K562 (cell line): ENCODE measurements at regions not wholly inside any gene's neighbourhood (a gene's known extent, or its start where the extent isn't known, plus 50 kb on each side); places are given as distances from the start of the nearest gene placed in this dataset.

ENCODE experiments used
- ATAC-seq: fragments of 200-7000 bp; cut with Tn5 transposase; 3 replicates; pipeline ENCODE4 v1.9.1; 2020; ENCODE audit warnings: moderate library complexity
- BruUV-seq: library from RNA; stranded (reverse); fragments of 400-500 nt; replicated peaks from 2 replicates; lab custom pipeline; 2021; lab: Mats Ljungman, UMichigan
- CTCF ChIA-PET: fragments of 300-600 bp; formaldehyde crosslinking; extraction: SDS; loops from one replicate; lab custom pipeline; 2021; ENCODE audit warnings: low intra/inter-chr PET ratio; lab: Yijun Ruan, JAX
- POLR2A ChIA-PET: fragments of 300-600, 350-650 bp; sonication (Branson Sonifier 250); formaldehyde crosslinking; extraction: SDS; loops from one replicate; lab custom pipeline; 2021; ENCODE audit warnings: antibody characterized with exemption, inconsistent platforms; lab: Yijun Ruan, JAX
- DNase-seq, 4 experiments: peaks; one replicate each; pipeline versions ENCODE4 v3.0.0 to v3.0.0-alpha.2; 2011 to 2018; ENCODE audit warnings: low spot score in 3 of 4, mixed read lengths in 3 of 4; ENCODE audit errors: extremely low read depth in 1 of 4
- FAIRE-seq: peaks from 2 replicates; lab custom pipeline; 2011; peaks lifted over from hg19 to GRCh38; lab: Jason Lieb, UNC
- H2AFZ ChIP-seq: 2 replicates; pipeline ENCODE4 v1.6.0; 2011; ENCODE audit warnings: low read depth, low read length, control low read depth, inconsistent platforms
- H3K27ac ChIP-seq: fragments of 200-600 bp; 3 replicates; pipeline ENCODE4 v1.8.0; 2011; ENCODE audit warnings: low read depth, mild to moderate bottlenecking, control low read depth, inconsistent platforms, low read length, moderate library complexity, mixed read lengths; ENCODE audit errors: extremely low read depth
- H3K27me3 ChIP-seq, 2 experiments: fragments of 300-600 bp in 1 of 2; 2 replicates in 1 of 2; 3 replicates in 1 of 2; pipeline versions ENCODE4 v1.6.0 to v1.8.0; 2011; ENCODE audit warnings: inconsistent platforms in 2 of 2, low read length in 2 of 2, mild to moderate bottlenecking in 1 of 2, mixed read lengths in 1 of 2, moderate library complexity in 1 of 2; ENCODE audit not compliant: control insufficient read depth in 2 of 2, insufficient read depth in 2 of 2
- H3K36me3 ChIP-seq: fragments of 300-600 bp; 3 replicates; pipeline ENCODE4 v1.8.0; 2011; ENCODE audit warnings: mild to moderate bottlenecking, low read length, inconsistent platforms; ENCODE audit not compliant: control insufficient read depth, insufficient read depth
- H3K4me1 ChIP-seq, 2 experiments: fragments of 200-600 bp in 1 of 2; replicated peaks in 1 of 2; 2 replicates in 1 of 2; 3 replicates in 1 of 2; pipeline versions ENCODE4 v1.5.1 to v1.8.0; 2011; ENCODE audit warnings: inconsistent platforms in 2 of 2, low read length in 2 of 2, mild to moderate bottlenecking in 1 of 2, mixed read lengths in 1 of 2, moderate library complexity in 1 of 2; ENCODE audit not compliant: control insufficient read depth in 2 of 2, insufficient read depth in 2 of 2
- H3K4me2 ChIP-seq: 2 replicates; pipeline ENCODE4 v1.6.1; 2011; ENCODE audit warnings: low read length, control low read depth, inconsistent platforms, mixed read lengths; ENCODE audit not compliant: insufficient read depth
- H3K4me3 ChIP-seq: fragments of 200-600 bp; sonication (generic), shearing (Covaris generic); 2 replicates; pipeline ENCODE4 v1.5.1; 2016; ENCODE audit warnings: control low read depth, inconsistent platforms
- H3K79me2 ChIP-seq: fragments of 200-600 bp; 3 replicates; pipeline ENCODE4 v1.8.0; 2011; ENCODE audit warnings: low read length, inconsistent platforms; ENCODE audit not compliant: control insufficient read depth, insufficient read depth
- H3K9ac ChIP-seq, 2 experiments: 2 replicates each; pipeline versions ENCODE4 v1.6.0 to v1.6.1; 2011; ENCODE audit warnings: low read depth in 2 of 2, low read length in 2 of 2, control low read depth in 1 of 2, inconsistent platforms in 1 of 2, mild to moderate bottlenecking in 1 of 2, mixed read lengths in 1 of 2; ENCODE audit not compliant: insufficient read depth in 1 of 2
- H3K9me1 ChIP-seq: one replicate; pipeline ENCODE4 v1.6.0; 2011; ENCODE audit warnings: inconsistent platforms, mild to moderate bottlenecking, low read length, moderate library complexity; ENCODE audit not compliant: control insufficient read depth, insufficient read depth
- H3K9me3 ChIP-seq: replicated peaks from 2 replicates; pipeline ENCODE4 v1.5.1; 2011; ENCODE audit warnings: low read depth, low read length, inconsistent platforms; ENCODE audit not compliant: control insufficient read depth, insufficient read depth
- H4K20me1 ChIP-seq: replicated peaks from 2 replicates; pipeline ENCODE4 v1.6.1; 2011; ENCODE audit warnings: low read length, inconsistent platforms, mixed read lengths; ENCODE audit not compliant: control insufficient read depth, insufficient read depth
- BRF1 ChIP-seq: IDR thresholded peaks from 3 replicates; pipeline ENCODE4 v1.6.1; 2011; ENCODE audit warnings: borderline replicate concordance, mild to moderate bottlenecking; ENCODE audit not compliant: insufficient read length; ENCODE audit errors: extremely low read depth
- CBFA2T2 ChIP-seq: fragments of 450-650 bp; conservative IDR thresholded peaks from 2 replicates; pipeline ENCODE4 v1.6.1; 2017; ENCODE audit warnings: mild to moderate bottlenecking
- KDM2B ChIP-seq: fragments of 250-450 bp; sonication (Bioruptor Pico); IDR thresholded peaks from 2 replicates; pipeline ENCODE4 v1.8.0; 2021; ENCODE audit warnings: mild to moderate bottlenecking, moderate library complexity
- POLR2B ChIP-seq: fragments of 450-650 bp; IDR thresholded peaks from 2 replicates; pipeline ENCODE4 v1.6.1; 2018; ENCODE audit warnings: low read depth; ENCODE audit not compliant: partially characterized antibody
- PRMT5 ChIP-seq: sonication (generic); formaldehyde crosslinking; IDR thresholded peaks from 2 replicates; pipeline ENCODE4 v1.5.0; 2020; ENCODE audit warnings: missing genetic modification reagents
- PYGO2 ChIP-seq: fragments of 450-650 bp; IDR thresholded peaks from 2 replicates; pipeline ENCODE4 v1.6.1; 2016; ENCODE audit warnings: mild to moderate bottlenecking, missing genetic modification characterization, moderate library complexity, missing compliant biosample characterization
- SIX5 ChIP-seq, 2 experiments: IDR thresholded peaks; 2 replicates each; pipeline ENCODE4 v1.6.1; 2011; ENCODE audit warnings: low read length in 2 of 2, borderline replicate concordance in 1 of 2, low read depth in 1 of 2, mild to moderate bottlenecking in 1 of 2, moderate library complexity in 1 of 2; ENCODE audit not compliant: insufficient read depth in 1 of 2
- SREBF2 ChIP-seq: sonication (generic); formaldehyde crosslinking; IDR thresholded peaks from 2 replicates; pipeline ENCODE4 v1.4.0; 2020; ENCODE audit warnings: mild to moderate bottlenecking, missing genetic modification reagents
- TEAD1 ChIP-seq, 2 experiments: fragments of 450-650 bp in 1 of 2; sonication (generic) in 1 of 2; formaldehyde crosslinking; IDR thresholded peaks; 2 replicates each; pipeline versions ENCODE4 v1.4.0 to v1.8.0; 2020 to 2022; ENCODE audit warnings: mild to moderate bottlenecking in 2 of 2, missing genetic modification reagents in 1 of 2
- ZNF583 ChIP-seq: fragments of 250-450 bp; sonication (Bioruptor Pico); IDR thresholded peaks from 2 replicates; pipeline ENCODE4 v1.4.0; 2020
- WGBS: fragments of 100-300 bp; shearing (Covaris generic); methylation state at CpG from one replicate; pipeline ENCODE4 v1.1.6; 2016; ENCODE audit warnings: low coverage, mixed read lengths; ENCODE audit not compliant: insufficient coverage; ENCODE audit errors: missing lambda C conversion rate; 5-methylcytosine and 5-hydroxymethylcytosine counted together
- in situ Hi-C: fragments of 300-500 bp; cut with MboI; formaldehyde crosslinking; loops from 4 replicates; pipeline ENCODE4 v1.15.0; 2018; ENCODE audit warnings: inconsistent platforms, mixed read lengths
- intact Hi-C: fragments of 100-400 bp; cut with micrococcal nuclease; formaldehyde crosslinking; loops from 2 replicates; pipeline ENCODE4 v1.14.2; 2022
- TF ChIP-seq, protein P1 (sequence below): fragments of 450-650 bp; formaldehyde crosslinking; IDR thresholded peaks from 2 replicates; pipeline ENCODE4 v1.4.0; 2022; ENCODE audit warnings: missing genetic modification characterization
- TF ChIP-seq, protein P2 (sequence below): sonication (generic); formaldehyde crosslinking; IDR thresholded peaks from 2 replicates; pipeline ENCODE4 v1.8.0; 2022; ENCODE audit warnings: mild to moderate bottlenecking, missing genetic modification reagents

GRCh38 chr6:165752451-165752850 lies 89.4 kb upstream of the PDE10A start:
- intact Hi-C loops (no loop called here), in situ Hi-C loops (no loop called here)
- CTCF ChIA-PET = no interaction called here
- no peak overlapping the region for H3K4me3 ChIP-seq
- H4K20me1 ChIP-seq = no peaks in the 10 kb centered on the region
- H2AFZ ChIP-seq = no peak overlapping the region
- H3K9ac ChIP-seq = no peak overlapping the region
- FAIRE-seq = no peak
- no peaks in the 10 kb centered on the region for H3K9me1 ChIP-seq
- no peaks in the 10 kb centered on the region for H3K4me1 ChIP-seq
- WGBS = 2% methylated on average over 3 of the region's 3 CpGs
- TF ChIP-seq, protein P1, sequence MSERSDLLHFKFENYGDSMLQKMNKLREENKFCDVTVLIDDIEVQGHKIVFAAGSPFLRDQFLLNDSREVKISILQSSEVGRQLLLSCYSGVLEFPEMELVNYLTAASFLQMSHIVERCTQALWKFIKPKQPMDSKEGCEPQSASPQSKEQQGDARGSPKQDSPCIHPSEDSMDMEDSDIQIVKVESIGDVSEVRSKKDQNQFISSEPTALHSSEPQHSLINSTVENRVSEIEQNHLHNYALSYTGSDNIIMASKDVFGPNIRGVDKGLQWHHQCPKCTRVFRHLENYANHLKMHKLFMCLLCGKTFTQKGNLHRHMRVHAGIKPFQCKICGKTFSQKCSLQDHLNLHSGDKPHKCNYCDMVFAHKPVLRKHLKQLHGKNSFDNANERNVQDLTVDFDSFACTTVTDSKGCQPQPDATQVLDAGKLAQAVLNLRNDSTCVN (CRISPR knock-in tag) = no peak
- TF ChIP-seq ZNF583 (CRISPR knock-in tag) (no peak), TEAD1 (CRISPR knock-in tag; IDR thresholded peaks at IDR 0.05) (no peak), SIX5 (IDR thresholded peaks at IDR 0.05; ENCODE audit: borderline replicate concordance in 1 of 2, insufficient read depth in 1 of 2, low read depth in 1 of 2, low read length in 2 of 2) (no peak), CBFA2T2 (no peak), BRF1 (no peak), PYGO2 (no peak), KDM2B (CRISPR knock-in tag) (no peak), PRMT5 (CRISPR knock-in tag) (no peak), SREBF2 (CRISPR knock-in tag) (no peak), POLR2B (no peak)
- TF ChIP-seq, protein P2, sequence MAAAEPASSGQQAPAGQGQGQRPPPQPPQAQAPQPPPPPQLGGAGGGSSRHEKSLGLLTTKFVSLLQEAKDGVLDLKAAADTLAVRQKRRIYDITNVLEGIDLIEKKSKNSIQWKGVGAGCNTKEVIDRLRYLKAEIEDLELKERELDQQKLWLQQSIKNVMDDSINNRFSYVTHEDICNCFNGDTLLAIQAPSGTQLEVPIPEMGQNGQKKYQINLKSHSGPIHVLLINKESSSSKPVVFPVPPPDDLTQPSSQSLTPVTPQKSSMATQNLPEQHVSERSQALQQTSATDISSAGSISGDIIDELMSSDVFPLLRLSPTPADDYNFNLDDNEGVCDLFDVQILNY (CRISPR knock-in tag) = no peak
- TF ChIP-seq, all 486 proteins: peak for 0
- ATAC-seq (no peak), DNase-seq (no peak)
- H3K27me3 ChIP-seq = no peaks in the 10 kb centered on the region
- H3K36me3 ChIP-seq = no peaks in the 10 kb centered on the region
- H3K27ac ChIP-seq = no peak overlapping the region
- no TSS peak for BruUV-seq
- H3K9me3 ChIP-seq = no peaks in the 10 kb centered on the region
- POLR2A ChIA-PET = no interaction called here
- no peaks in the 10 kb centered on the region for H3K79me2 ChIP-seq
- H3K4me2 ChIP-seq = no peak overlapping the region
